Gastrocnemius medialis (tissue), 4 donors: ENCODE measurements at regions not wholly inside any gene's neighbourhood (a gene's known extent, or its start where the extent isn't known, plus 50 kb on each side); places are given as distances from the start of the nearest gene placed in this dataset.

Source experiments
- POLR2A ChIP-seq, 2 donors: fragments of 450-650 bp; IDR thresholded peaks; one replicate each; pipeline ENCODE4 v1.6.1; 2017; ENCODE audit warnings: antibody characterized with exemption in 2 of 2, mild to moderate bottlenecking in 2 of 2, moderate library complexity in 2 of 2
- TF ChIP-seq, protein P1 (sequence below), 5 experiments: fragments of 450-650 bp in 3 of 5; fragments of 200-600 bp in 2 of 5; sonication (generic) in 2 of 5; IDR thresholded peaks in 4 of 5; conservative IDR thresholded peaks in 1 of 5; 1 replicate in 4 of 5; 2 replicates in 1 of 5; pipeline ENCODE4 v1.5.1; 2016 to 2019; ENCODE audit warnings: antibody characterized with exemption in 5 of 5, mild to moderate bottlenecking in 3 of 5, moderate library complexity in 3 of 5

DNA sequence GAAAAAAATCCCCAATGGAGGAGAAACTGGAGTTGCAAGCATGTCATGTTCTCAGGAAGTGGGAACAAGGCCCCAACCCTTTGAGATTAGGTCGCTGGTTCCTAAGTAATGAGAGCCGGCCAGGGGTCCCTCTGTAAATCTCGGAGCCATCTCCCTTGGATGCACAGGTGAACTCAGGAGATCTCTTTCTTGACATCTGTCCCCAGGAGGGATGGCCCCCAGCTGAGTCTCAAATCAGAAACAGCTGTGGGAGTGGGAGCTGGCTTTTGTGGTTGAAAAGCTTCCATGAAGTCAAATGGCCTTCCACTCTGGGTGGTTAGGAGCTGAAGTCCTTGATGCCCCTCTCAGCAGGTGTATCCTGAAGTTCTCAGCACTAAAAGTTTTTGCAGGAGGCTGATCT is 257.1 kb downstream of the BMP7 start:
- TF ChIP-seq, protein P1, sequence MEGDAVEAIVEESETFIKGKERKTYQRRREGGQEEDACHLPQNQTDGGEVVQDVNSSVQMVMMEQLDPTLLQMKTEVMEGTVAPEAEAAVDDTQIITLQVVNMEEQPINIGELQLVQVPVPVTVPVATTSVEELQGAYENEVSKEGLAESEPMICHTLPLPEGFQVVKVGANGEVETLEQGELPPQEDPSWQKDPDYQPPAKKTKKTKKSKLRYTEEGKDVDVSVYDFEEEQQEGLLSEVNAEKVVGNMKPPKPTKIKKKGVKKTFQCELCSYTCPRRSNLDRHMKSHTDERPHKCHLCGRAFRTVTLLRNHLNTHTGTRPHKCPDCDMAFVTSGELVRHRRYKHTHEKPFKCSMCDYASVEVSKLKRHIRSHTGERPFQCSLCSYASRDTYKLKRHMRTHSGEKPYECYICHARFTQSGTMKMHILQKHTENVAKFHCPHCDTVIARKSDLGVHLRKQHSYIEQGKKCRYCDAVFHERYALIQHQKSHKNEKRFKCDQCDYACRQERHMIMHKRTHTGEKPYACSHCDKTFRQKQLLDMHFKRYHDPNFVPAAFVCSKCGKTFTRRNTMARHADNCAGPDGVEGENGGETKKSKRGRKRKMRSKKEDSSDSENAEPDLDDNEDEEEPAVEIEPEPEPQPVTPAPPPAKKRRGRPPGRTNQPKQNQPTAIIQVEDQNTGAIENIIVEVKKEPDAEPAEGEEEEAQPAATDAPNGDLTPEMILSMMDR (IDR thresholded peaks at IDR 0.05 in 4 of 5, conservative IDR thresholded peaks at IDR 0.05 in 1 of 5), result no peak
- TF ChIP-seq POLR2A (IDR thresholded peaks at IDR 0.05), result no peak
